Hematopoietic multipotent progenitor cell treated with erythropoietin and hydrocortisone succinate and interleukin-3 and kit ligand, for 6 days (in vitro differentiated cells): ENCODE measurements at regions not wholly inside any gene's neighbourhood (a gene's known extent, or its start where the extent isn't known, plus 50 kb on each side); places are given as distances from the start of the nearest gene placed in this dataset.
A peak's percentile ranks its signal among the peaks of the same experiment; 100 is the strongest.

Source experiments
- DNase-seq: peaks from one replicate; pipeline ENCODE4 v3.0.0-alpha.2; 2015

- DNase-seq = no peak
Observed at GRCh38 chr13:75231235-75231634, 250.7 kb downstream of the TBC1D4 start.

GRCh38 chr13:75226733-75227435, 255.1 kb downstream of the TBC1D4 start:
- peak; percentile 85 for DNase-seq

- no peak for DNase-seq
Observed at GRCh38 chr13:75226092-75226491, 255.9 kb downstream of the TBC1D4 start.

GRCh38 chr13:75225288-75226032, 256.5 kb downstream of the TBC1D4 start:
- DNase-seq = no peak

- no peak for DNase-seq
Observed at GRCh38 chr13:75224053-75224742, 257.8 kb downstream of the TBC1D4 start.

GRCh38 chr13:75222031-75222430, 259.9 kb downstream of the TBC1D4 start:
- peak; percentile 42 for DNase-seq

- DNase-seq = no peak
Observed at GRCh38 chr13:75220861-75221260, 261.1 kb downstream of the TBC1D4 start.

GRCh38 chr13:75220238-75220542, 261.8 kb downstream of the TBC1D4 start:
- DNase-seq = no peak

- DNase-seq = peak; percentile 86
Observed at GRCh38 chr13:75219479-75220237, 262.3 kb downstream of the TBC1D4 start.

GRCh38 chr13:75217949-75218348, 264.0 kb downstream of the TBC1D4 start:
- no peak for DNase-seq

GRCh38 chr13:75216038-75216437, 265.9 kb downstream of the TBC1D4 start:
- DNase-seq = no peak

- DNase-seq = no peak
Observed at GRCh38 chr13:75214846-75215245, 267.1 kb downstream of the TBC1D4 start.

- no peak for DNase-seq
Observed at GRCh38 chr13:75202981-75203380, 279.0 kb downstream of the TBC1D4 start.

- DNase-seq = no peak
Observed at GRCh38 chr13:75197803-75198202, 284.2 kb downstream of the TBC1D4 start.

- DNase-seq = no peak
Observed at GRCh38 chr13:75196147-75196837, 285.7 kb downstream of the TBC1D4 start.

GRCh38 chr13:75195495-75196146, 286.3 kb downstream of the TBC1D4 start:
- DNase-seq = no peak

GRCh38 chr13:75194717-75195462, 287.1 kb downstream of the TBC1D4 start:
- DNase-seq = no peak

- DNase-seq = no peak
Observed at GRCh38 chr13:75186379-75186778, 295.6 kb downstream of the TBC1D4 start.

GRCh38 chr13:75181906-75182305, 300.1 kb downstream of the TBC1D4 start:
- no peak for DNase-seq

GRCh38 chr13:75180805-75181455, 301.0 kb downstream of the TBC1D4 start:
- no peak for DNase-seq

- no peak for DNase-seq
Observed at GRCh38 chr13:75178436-75178835, 303.5 kb downstream of the TBC1D4 start.
